HCT116 (cell line): ENCODE measurements at regions not wholly inside any gene's neighbourhood (a gene's known extent, or its start where the extent isn't known, plus 50 kb on each side); places are given as distances from the start of the nearest gene placed in this dataset.

Experiments
- ATAC-seq: fragments of 200-7000 bp; cut with Tn5 transposase; 2 replicates; pipeline ENCODE4 v1.9.1; 2020; ENCODE audit warnings: mild to moderate bottlenecking, moderate library complexity
- BruUV-seq: library from RNA; stranded (reverse); fragments of 400-500 nt; replicated peaks from 2 replicates; lab custom pipeline; 2021; lab: Mats Ljungman, UMichigan
- CTCF ChIA-PET: fragments of 300-600 bp; sonication (Branson Sonifier 250); formaldehyde crosslinking; loops from one replicate; lab custom pipeline; 2021; ENCODE audit warnings: antibody characterized with exemption; lab: Charles Lee
- POLR2A ChIA-PET: fragments of 300-600, 350-600 bp; sonication (Branson Sonifier 250); formaldehyde crosslinking; loops from one replicate; lab custom pipeline; 2021; ENCODE audit warnings: antibody characterized with exemption; lab: Charles Lee
- RAD21 ChIA-PET, 2 experiments: fragments of 300-600 bp; sonication (Branson Sonifier 250); formaldehyde crosslinking; loops; one replicate each; lab custom pipeline; 2023; ENCODE audit warnings: low total read pairs in 2 of 2; ENCODE audit not compliant: uncharacterized antibody in 2 of 2, unreplicated experiment in 2 of 2, low non-redundant PET in 1 of 2; lab: Charles Lee
- DNase-seq: peaks from one replicate; pipeline ENCODE4 v3.0.0-alpha.2; 2010; ENCODE audit warnings: low read depth, low spot score
- H2AFZ ChIP-seq: fragments of 200-600 bp; shearing (Covaris generic), sonication (generic); 2 replicates; pipeline ENCODE4 v1.6.1; 2017; ENCODE audit warnings: low read depth, mixed run types, mixed read lengths, antibody characterized with exemption, low read length; ENCODE audit not compliant: poor library complexity, severe bottlenecking
- H3K27ac ChIP-seq: 2 replicates; pipeline ENCODE4 v1.5.1; 2012; ENCODE audit warnings: low read depth, low read length
- H3K27me3 ChIP-seq: fragments of 200-600 bp; sonication (generic); 2 replicates; pipeline ENCODE4 v1.6.1; 2016; ENCODE audit warnings: mixed run types, low read length, mixed read lengths; ENCODE audit not compliant: insufficient read depth
- H3K36me3 ChIP-seq, 2 experiments: fragments of 200-500 bp in 1 of 2; fragments of 200-600 bp in 1 of 2; sonication (Bioruptor generic) in 1 of 2; sonication (generic) in 1 of 2; 2 replicates each; pipeline versions ENCODE4 v1.5.1 to v1.6.1; 2014 to 2016; ENCODE audit warnings: low read length in 2 of 2, inconsistent platforms in 1 of 2, mixed read lengths in 1 of 2, mixed run types in 1 of 2; ENCODE audit not compliant: insufficient read depth in 2 of 2, control insufficient read depth in 1 of 2
- H3K4me1 ChIP-seq, 2 experiments: fragments of 200-600 bp in 1 of 2; sonication (generic) in 1 of 2; 2 replicates each; pipeline versions ENCODE4 v1.5.1 to v1.6.1; 2012 to 2017; ENCODE audit warnings: low read length in 2 of 2, inconsistent platforms in 1 of 2, mild to moderate bottlenecking in 1 of 2, mixed read lengths in 1 of 2, mixed run types in 1 of 2, moderate library complexity in 1 of 2; ENCODE audit not compliant: insufficient read depth in 2 of 2, control insufficient read depth in 1 of 2
- H3K4me2 ChIP-seq: fragments of 200-600 bp; sonication (generic); 2 replicates; pipeline ENCODE4 v1.6.1; 2017; ENCODE audit warnings: mixed run types, low read length, mixed read lengths
- H3K4me3 ChIP-seq, 2 experiments: fragments of 200-600 bp in 1 of 2; sonication (generic) in 1 of 2; replicated peaks in 1 of 2; 2 replicates each; pipeline ENCODE4 v1.5.1; 2011 to 2016; ENCODE audit warnings: low read length in 2 of 2, control low read depth in 1 of 2, low read depth in 1 of 2, mild to moderate bottlenecking in 1 of 2, mixed read lengths in 1 of 2, mixed run types in 1 of 2
- H3K79me2 ChIP-seq: fragments of 200-600 bp; sonication (generic); 2 replicates; pipeline ENCODE4 v1.6.1; 2017; ENCODE audit warnings: mild to moderate bottlenecking, mixed run types, low read length, moderate library complexity, mixed read lengths; ENCODE audit not compliant: insufficient read depth
- H3K9ac ChIP-seq: fragments of 200-600 bp; sonication (generic); 2 replicates; pipeline ENCODE4 v1.6.1; 2016; ENCODE audit warnings: low read length, mixed read lengths
- H3K9me2 ChIP-seq: fragments of 200-600 bp; sonication (generic), shearing (Covaris generic); 2 replicates; pipeline ENCODE4 v1.6.1; 2017; ENCODE audit warnings: mixed run types, mild to moderate bottlenecking, moderate library complexity; ENCODE audit not compliant: insufficient read depth
- H3K9me3 ChIP-seq, 2 experiments: fragments of 200-500 bp in 1 of 2; fragments of 200-600 bp in 1 of 2; sonication (Bioruptor generic) in 1 of 2; sonication (generic) in 1 of 2; 2 replicates each; pipeline ENCODE4 v1.6.1; 2014 to 2017; ENCODE audit warnings: low read length in 2 of 2, mixed read lengths in 2 of 2, inconsistent platforms in 1 of 2, low read depth in 1 of 2, mild to moderate bottlenecking in 1 of 2, mixed run types in 1 of 2, moderate library complexity in 1 of 2; ENCODE audit not compliant: control insufficient read depth in 1 of 2, insufficient read depth in 1 of 2
- H4K20me1 ChIP-seq: fragments of 200-600 bp; sonication (generic), shearing (Covaris generic); 2 replicates; pipeline ENCODE4 v1.6.1; 2017; ENCODE audit warnings: mixed run types, mild to moderate bottlenecking, moderate library complexity; ENCODE audit not compliant: insufficient read depth
- CBX3 ChIP-seq: IDR thresholded peaks from 2 replicates; pipeline ENCODE4 v1.6.1; 2012; ENCODE audit warnings: low read depth
- CTCF ChIP-seq, 3 experiments: fragments of 200-600 bp in 1 of 3; sonication (generic) in 1 of 3; IDR thresholded peaks in 2 of 3; conservative IDR thresholded peaks in 1 of 3; 2 replicates each; pipeline ENCODE4 v1.5.1; 2012 to 2017; ENCODE audit warnings: low read depth in 2 of 3, low read length in 2 of 3, antibody characterized with exemption in 1 of 3, borderline replicate concordance in 1 of 3, control low read depth in 1 of 3, mild to moderate bottlenecking in 1 of 3, mixed read lengths in 1 of 3, mixed run types in 1 of 3, moderate library complexity in 1 of 3; ENCODE audit not compliant: insufficient read depth in 1 of 3
- EGR1 ChIP-seq: IDR thresholded peaks from 2 replicates; pipeline ENCODE4 v1.6.1; 2012; ENCODE audit warnings: low read depth
- ELF1 ChIP-seq: IDR thresholded peaks from 2 replicates; pipeline ENCODE4 v1.6.1; 2012; ENCODE audit warnings: low read depth, borderline replicate concordance
- EZH2 ChIP-seq: fragments of 200-600 bp; sonication (generic); IDR thresholded peaks from 2 replicates; pipeline ENCODE4 v1.6.1; 2017; ENCODE audit warnings: antibody characterized with exemption, mixed run types
- EZH2phosphoT487 ChIP-seq: fragments of 200-600 bp; IDR thresholded peaks from 2 replicates; pipeline ENCODE4 v1.6.1; 2018; ENCODE audit warnings: antibody characterized with exemption, borderline replicate concordance
- POLR2A ChIP-seq: IDR thresholded peaks from 2 replicates; pipeline ENCODE4 v1.7.0; 2011; ENCODE audit warnings: borderline replicate concordance; ENCODE audit not compliant: insufficient read depth, insufficient read length; ENCODE audit errors: extremely low read depth
- SP1 ChIP-seq: IDR thresholded peaks from 2 replicates; pipeline ENCODE4 v1.6.1; 2012; ENCODE audit warnings: low read depth
- TCF7L2 ChIP-seq: IDR thresholded peaks from 2 replicates; pipeline ENCODE4 v1.7.0; 2011; ENCODE audit warnings: borderline replicate concordance, inconsistent platforms; ENCODE audit not compliant: insufficient read depth, insufficient read length; ENCODE audit errors: extremely low read depth
- ZFX ChIP-seq: fragments of 450-650 bp; IDR thresholded peaks from 2 replicates; pipeline ENCODE4 v1.6.1; 2017
- intact Hi-C: fragments of 100-400 bp; cut with micrococcal nuclease; formaldehyde crosslinking; loops from 2 replicates; pipeline ENCODE4 v1.10.0; 2022
- TF ChIP-seq, protein P1 (sequence below): IDR thresholded peaks from 2 replicates; pipeline ENCODE4 v1.6.1; 2012
- TF ChIP-seq, protein P2 (sequence below): IDR thresholded peaks from 2 replicates; pipeline ENCODE4 v1.6.1; 2012; ENCODE audit warnings: low read depth

GRCh38 chr14:66234411-66234810 is 251.8 kb upstream of the CCDC196 start:
- Histone ChIP-seq H3K36me3 (no peaks in the 10 kb centered on the region), H3K4me1 (no peaks in the 10 kb centered on the region), H3K9ac (no peak overlapping the region), H3K4me3 (no peak overlapping the region), H3K27ac (no peak overlapping the region), H3K79me2 (no peaks in the 10 kb centered on the region), H4K20me1 (no peaks in the 10 kb centered on the region), H3K27me3 (peaks cover 4% of the 10 kb centered on the region; the same call in 1 of the 2 replicates), H3K4me2 (no peak overlapping the region), H3K9me3 (no peaks in the 10 kb centered on the region), H3K9me2 (no peaks in the 10 kb centered on the region), H2AFZ (no peak overlapping the region)
- ATAC-seq (no peak), DNase-seq (no peak)
- RAD21 ChIA-PET = no interaction called here
- TF ChIP-seq ZFX = no peak
- no peak for TF ChIP-seq EZH2phosphoT487
- TF ChIP-seq CTCF (IDR thresholded peaks at IDR 0.05 in 2 of 3, conservative IDR thresholded peaks at IDR 0.05 in 1 of 3; ENCODE audit: borderline replicate concordance in 1 of 3, insufficient read depth in 1 of 3, low read depth in 2 of 3, low read length in 2 of 3) = no peak
- no peak for TF ChIP-seq EZH2
- TF ChIP-seq, protein P1, sequence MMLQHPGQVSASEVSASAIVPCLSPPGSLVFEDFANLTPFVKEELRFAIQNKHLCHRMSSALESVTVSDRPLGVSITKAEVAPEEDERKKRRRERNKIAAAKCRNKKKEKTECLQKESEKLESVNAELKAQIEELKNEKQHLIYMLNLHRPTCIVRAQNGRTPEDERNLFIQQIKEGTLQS = no peak
- TF ChIP-seq, protein P2, sequence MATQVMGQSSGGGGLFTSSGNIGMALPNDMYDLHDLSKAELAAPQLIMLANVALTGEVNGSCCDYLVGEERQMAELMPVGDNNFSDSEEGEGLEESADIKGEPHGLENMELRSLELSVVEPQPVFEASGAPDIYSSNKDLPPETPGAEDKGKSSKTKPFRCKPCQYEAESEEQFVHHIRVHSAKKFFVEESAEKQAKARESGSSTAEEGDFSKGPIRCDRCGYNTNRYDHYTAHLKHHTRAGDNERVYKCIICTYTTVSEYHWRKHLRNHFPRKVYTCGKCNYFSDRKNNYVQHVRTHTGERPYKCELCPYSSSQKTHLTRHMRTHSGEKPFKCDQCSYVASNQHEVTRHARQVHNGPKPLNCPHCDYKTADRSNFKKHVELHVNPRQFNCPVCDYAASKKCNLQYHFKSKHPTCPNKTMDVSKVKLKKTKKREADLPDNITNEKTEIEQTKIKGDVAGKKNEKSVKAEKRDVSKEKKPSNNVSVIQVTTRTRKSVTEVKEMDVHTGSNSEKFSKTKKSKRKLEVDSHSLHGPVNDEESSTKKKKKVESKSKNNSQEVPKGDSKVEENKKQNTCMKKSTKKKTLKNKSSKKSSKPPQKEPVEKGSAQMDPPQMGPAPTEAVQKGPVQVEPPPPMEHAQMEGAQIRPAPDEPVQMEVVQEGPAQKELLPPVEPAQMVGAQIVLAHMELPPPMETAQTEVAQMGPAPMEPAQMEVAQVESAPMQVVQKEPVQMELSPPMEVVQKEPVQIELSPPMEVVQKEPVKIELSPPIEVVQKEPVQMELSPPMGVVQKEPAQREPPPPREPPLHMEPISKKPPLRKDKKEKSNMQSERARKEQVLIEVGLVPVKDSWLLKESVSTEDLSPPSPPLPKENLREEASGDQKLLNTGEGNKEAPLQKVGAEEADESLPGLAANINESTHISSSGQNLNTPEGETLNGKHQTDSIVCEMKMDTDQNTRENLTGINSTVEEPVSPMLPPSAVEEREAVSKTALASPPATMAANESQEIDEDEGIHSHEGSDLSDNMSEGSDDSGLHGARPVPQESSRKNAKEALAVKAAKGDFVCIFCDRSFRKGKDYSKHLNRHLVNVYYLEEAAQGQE = no peak
- no peak for TF ChIP-seq POLR2A
- no peak for TF ChIP-seq TCF7L2
- TF ChIP-seq EGR1 = no peak
- no peak for TF ChIP-seq ELF1
- TF ChIP-seq SP1 = no peak
- TF ChIP-seq CBX3 = no peak
- BruUV-seq = no TSS peak
- CTCF ChIA-PET = no interaction called here
- POLR2A ChIA-PET = no interaction called here
- intact Hi-C loops = no loop called here
